K562 (cell line): ENCODE measurements at regions not wholly inside any gene's neighbourhood (a gene's known extent, or its start where the extent isn't known, plus 50 kb on each side); places are given as distances from the start of the nearest gene placed in this dataset.

Source experiments
- ATAC-seq: fragments of 200-7000 bp; cut with Tn5 transposase; 3 replicates; pipeline ENCODE4 v1.9.1; 2020; ENCODE audit warnings: moderate library complexity
- BruUV-seq: library from RNA; stranded (reverse); fragments of 400-500 nt; replicated peaks from 2 replicates; lab custom pipeline; 2021; lab: Mats Ljungman, UMichigan
- CTCF ChIA-PET: fragments of 300-600 bp; formaldehyde crosslinking; extraction: SDS; loops from one replicate; lab custom pipeline; 2021; ENCODE audit warnings: low intra/inter-chr PET ratio; lab: Yijun Ruan, JAX
- POLR2A ChIA-PET: fragments of 300-600, 350-650 bp; sonication (Branson Sonifier 250); formaldehyde crosslinking; extraction: SDS; loops from one replicate; lab custom pipeline; 2021; ENCODE audit warnings: antibody characterized with exemption, inconsistent platforms; lab: Yijun Ruan, JAX
- DNase-seq, 4 experiments: peaks; one replicate each; pipeline versions ENCODE4 v3.0.0 to v3.0.0-alpha.2; 2011 to 2018; ENCODE audit warnings: low spot score in 3 of 4, mixed read lengths in 3 of 4; ENCODE audit errors: extremely low read depth in 1 of 4
- FAIRE-seq: peaks from 2 replicates; lab custom pipeline; 2011; peaks lifted over from hg19 to GRCh38; lab: Jason Lieb, UNC
- H2AFZ ChIP-seq: 2 replicates; pipeline ENCODE4 v1.6.0; 2011; ENCODE audit warnings: low read depth, low read length, control low read depth, inconsistent platforms
- H3K27ac ChIP-seq: fragments of 200-600 bp; 3 replicates; pipeline ENCODE4 v1.8.0; 2011; ENCODE audit warnings: low read depth, mild to moderate bottlenecking, control low read depth, inconsistent platforms, low read length, moderate library complexity, mixed read lengths; ENCODE audit errors: extremely low read depth
- H3K27me3 ChIP-seq, 2 experiments: fragments of 300-600 bp in 1 of 2; 2 replicates in 1 of 2; 3 replicates in 1 of 2; pipeline versions ENCODE4 v1.6.0 to v1.8.0; 2011; ENCODE audit warnings: inconsistent platforms in 2 of 2, low read length in 2 of 2, mild to moderate bottlenecking in 1 of 2, mixed read lengths in 1 of 2, moderate library complexity in 1 of 2; ENCODE audit not compliant: control insufficient read depth in 2 of 2, insufficient read depth in 2 of 2
- H3K36me3 ChIP-seq: fragments of 300-600 bp; 3 replicates; pipeline ENCODE4 v1.8.0; 2011; ENCODE audit warnings: mild to moderate bottlenecking, low read length, inconsistent platforms; ENCODE audit not compliant: control insufficient read depth, insufficient read depth
- H3K4me1 ChIP-seq, 2 experiments: fragments of 200-600 bp in 1 of 2; replicated peaks in 1 of 2; 2 replicates in 1 of 2; 3 replicates in 1 of 2; pipeline versions ENCODE4 v1.5.1 to v1.8.0; 2011; ENCODE audit warnings: inconsistent platforms in 2 of 2, low read length in 2 of 2, mild to moderate bottlenecking in 1 of 2, mixed read lengths in 1 of 2, moderate library complexity in 1 of 2; ENCODE audit not compliant: control insufficient read depth in 2 of 2, insufficient read depth in 2 of 2
- H3K4me2 ChIP-seq: 2 replicates; pipeline ENCODE4 v1.6.1; 2011; ENCODE audit warnings: low read length, control low read depth, inconsistent platforms, mixed read lengths; ENCODE audit not compliant: insufficient read depth
- H3K4me3 ChIP-seq: fragments of 200-600 bp; sonication (generic), shearing (Covaris generic); 2 replicates; pipeline ENCODE4 v1.5.1; 2016; ENCODE audit warnings: control low read depth, inconsistent platforms
- H3K79me2 ChIP-seq: fragments of 200-600 bp; 3 replicates; pipeline ENCODE4 v1.8.0; 2011; ENCODE audit warnings: low read length, inconsistent platforms; ENCODE audit not compliant: control insufficient read depth, insufficient read depth
- H3K9ac ChIP-seq, 2 experiments: 2 replicates each; pipeline versions ENCODE4 v1.6.0 to v1.6.1; 2011; ENCODE audit warnings: low read depth in 2 of 2, low read length in 2 of 2, control low read depth in 1 of 2, inconsistent platforms in 1 of 2, mild to moderate bottlenecking in 1 of 2, mixed read lengths in 1 of 2; ENCODE audit not compliant: insufficient read depth in 1 of 2
- H3K9me1 ChIP-seq: one replicate; pipeline ENCODE4 v1.6.0; 2011; ENCODE audit warnings: inconsistent platforms, mild to moderate bottlenecking, low read length, moderate library complexity; ENCODE audit not compliant: control insufficient read depth, insufficient read depth
- H3K9me3 ChIP-seq: replicated peaks from 2 replicates; pipeline ENCODE4 v1.5.1; 2011; ENCODE audit warnings: low read depth, low read length, inconsistent platforms; ENCODE audit not compliant: control insufficient read depth, insufficient read depth
- H4K20me1 ChIP-seq: replicated peaks from 2 replicates; pipeline ENCODE4 v1.6.1; 2011; ENCODE audit warnings: low read length, inconsistent platforms, mixed read lengths; ENCODE audit not compliant: control insufficient read depth, insufficient read depth
- KLF1 ChIP-seq: fragments of 450-650 bp; IDR thresholded peaks from 2 replicates; pipeline ENCODE4 v1.6.1; 2016; ENCODE audit warnings: missing genetic modification characterization, missing compliant biosample characterization
- MEF2D ChIP-seq: conservative IDR thresholded peaks from 2 replicates; pipeline ENCODE4 v1.6.1; 2016; ENCODE audit warnings: low read depth, missing genetic modification characterization, missing compliant biosample characterization
- MYBL2 ChIP-seq, 2 experiments: fragments of 450-650 bp in 1 of 2; sonication (generic) in 1 of 2; formaldehyde crosslinking in 1 of 2; IDR thresholded peaks; 2 replicates each; pipeline versions ENCODE4 v1.6.1 to v1.8.1; 2017 to 2022; ENCODE audit warnings: borderline replicate concordance in 1 of 2, inconsistent platforms in 1 of 2, low read depth in 1 of 2, mild to moderate bottlenecking in 1 of 2, missing genetic modification reagents in 1 of 2, moderate library complexity in 1 of 2
- MYNN ChIP-seq, 2 experiments: sonication (generic); formaldehyde crosslinking in 1 of 2; IDR thresholded peaks; 2 replicates each; pipeline versions ENCODE4 v1.5.0 to v1.6.1; 2016 to 2020; ENCODE audit warnings: antibody characterized with exemption in 1 of 2, missing genetic modification reagents in 1 of 2
- PHTF2 ChIP-seq: fragments of 250-450 bp; sonication (Bioruptor Pico); IDR thresholded peaks from 2 replicates; pipeline ENCODE4 v1.5.0; 2021; ENCODE audit warnings: mild to moderate bottlenecking
- POLR2H ChIP-seq: IDR thresholded peaks from 2 replicates; pipeline ENCODE4 v1.6.1; 2016; ENCODE audit warnings: missing genetic modification characterization, low read depth, mild to moderate bottlenecking, control low read depth, missing compliant biosample characterization, moderate library complexity
- PPARD ChIP-seq: fragments of 250-450 bp; sonication (Bioruptor Pico); IDR thresholded peaks from 2 replicates; pipeline ENCODE4 v1.8.0; 2022; ENCODE audit warnings: inconsistent platforms, mild to moderate bottlenecking, moderate library complexity
- RUNX1 ChIP-seq: sonication (generic); IDR thresholded peaks from 2 replicates; pipeline ENCODE4 v1.6.1; 2016; ENCODE audit warnings: antibody characterized with exemption, low read depth
- TEAD2 ChIP-seq: fragments of 450-650 bp; IDR thresholded peaks from 2 replicates; pipeline ENCODE4 v1.6.1; 2016; ENCODE audit warnings: missing genetic modification characterization, control low read depth, missing compliant biosample characterization
- ZNF134 ChIP-seq: fragments of 250-450 bp; sonication (Bioruptor Pico); conservative IDR thresholded peaks from 2 replicates; pipeline ENCODE4 v1.4.0; 2020
- ZNF589 ChIP-seq: fragments of 200-800 bp; sonication (Bioruptor generic); IDR thresholded peaks from 2 replicates; pipeline ENCODE4 v1.6.1; 2016; ENCODE audit warnings: low read depth, missing genetic modification characterization, missing compliant biosample characterization
- ZNF707 ChIP-seq: fragments of 250-450 bp; sonication (Bioruptor Pico); conservative IDR thresholded peaks from 2 replicates; pipeline ENCODE4 v1.8.0; 2022; ENCODE audit warnings: inconsistent platforms, mild to moderate bottlenecking, moderate library complexity
- WGBS: fragments of 100-300 bp; shearing (Covaris generic); methylation state at CpG from one replicate; pipeline ENCODE4 v1.1.6; 2016; ENCODE audit warnings: low coverage, mixed read lengths; ENCODE audit not compliant: insufficient coverage; ENCODE audit errors: missing lambda C conversion rate; 5-methylcytosine and 5-hydroxymethylcytosine counted together
- in situ Hi-C: fragments of 300-500 bp; cut with MboI; formaldehyde crosslinking; loops from 4 replicates; pipeline ENCODE4 v1.15.0; 2018; ENCODE audit warnings: inconsistent platforms, mixed read lengths
- intact Hi-C: fragments of 100-400 bp; cut with micrococcal nuclease; formaldehyde crosslinking; loops from 2 replicates; pipeline ENCODE4 v1.14.2; 2022
- TF ChIP-seq, protein P1 (sequence below): sonication (generic); formaldehyde crosslinking; IDR thresholded peaks from 2 replicates; pipeline ENCODE4 v1.8.1; 2023; ENCODE audit warnings: mild to moderate bottlenecking, missing genetic modification reagents
- TF ChIP-seq, protein P2 (sequence below), 3 experiments: fragments of 200-800 bp in 1 of 3; fragments of 250-450 bp in 1 of 3; fragments of 450-650 bp in 1 of 3; sonication (Bioruptor Pico) in 1 of 3; sonication (Bioruptor generic) in 1 of 3; formaldehyde crosslinking in 1 of 3; IDR thresholded peaks; 2 replicates each; pipeline versions ENCODE4 v1.6.1 to v1.8.0; 2016 to 2022; ENCODE audit warnings: mild to moderate bottlenecking in 2 of 3, missing genetic modification characterization in 2 of 3, missing compliant biosample characterization in 1 of 3, moderate library complexity in 1 of 3

DNA sequence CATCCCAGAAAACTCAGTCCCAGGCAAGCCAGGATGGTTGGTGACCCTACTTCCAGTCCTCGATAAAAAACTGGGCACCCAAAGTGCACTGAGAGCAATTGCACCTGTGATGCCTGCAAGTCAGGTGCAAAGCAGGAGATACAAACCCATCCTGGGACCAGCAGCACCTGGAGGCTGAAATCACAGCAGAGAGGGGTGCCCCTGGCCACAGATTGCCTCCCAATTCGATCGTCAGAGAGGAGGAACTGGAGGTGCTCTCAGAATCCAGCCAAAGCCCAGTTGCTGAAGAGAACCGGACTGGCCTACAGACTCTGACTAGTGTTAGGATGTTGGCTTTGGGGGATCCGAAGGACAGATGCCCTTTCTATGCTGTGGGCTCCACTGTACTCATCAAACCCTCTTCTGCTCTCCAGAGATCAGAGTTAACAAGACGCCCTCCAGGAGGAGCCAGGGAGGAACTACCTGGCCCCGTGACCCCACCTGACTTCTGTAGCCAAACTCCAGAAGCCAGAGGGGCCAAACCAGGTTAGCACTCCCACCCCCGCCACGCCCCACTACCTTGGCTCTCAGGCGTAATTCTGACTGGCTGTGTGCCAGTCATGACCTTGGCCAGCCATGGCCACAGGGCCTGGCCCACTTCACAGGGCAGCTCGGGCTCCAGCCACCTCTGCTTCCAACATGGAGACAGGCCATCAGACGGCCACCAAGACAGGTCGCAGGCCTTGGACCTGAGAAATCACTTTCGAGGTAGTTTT lies 284.5 kb upstream of the RTL1 start (continued):
- TF ChIP-seq MYBL2 (IDR thresholded peaks at IDR 0.05; ENCODE audit: low read depth) = no peak
- no peak for TF ChIP-seq MYBL2 (CRISPR knock-in tag; IDR thresholded peaks at IDR 0.05; ENCODE audit: borderline replicate concordance)
- TF ChIP-seq, all 486 proteins: peak for 0

DNA sequence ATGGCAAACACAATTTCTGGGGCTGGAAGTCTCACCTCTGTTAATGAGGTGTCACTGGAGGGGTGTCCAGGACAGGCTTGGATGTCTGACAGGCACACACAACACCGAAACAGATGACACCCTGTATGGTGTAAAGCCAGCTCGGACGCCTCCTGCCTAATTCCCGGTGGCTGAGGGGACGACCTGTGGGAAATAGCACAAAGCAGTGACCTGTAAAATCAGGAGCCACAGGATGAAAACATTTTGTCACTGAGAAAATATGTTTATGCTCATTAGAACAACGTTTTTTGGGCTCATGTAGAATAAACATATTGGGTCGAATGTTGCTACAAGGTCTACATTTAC lies 285.0 kb upstream of the RTL1 start:
- H3K4me3 ChIP-seq = no peak overlapping the region
- H3K4me1 ChIP-seq = peaks cover 0 to 3% of the 10 kb centered on the region in 2 experiments; a peak in 2 of 5 replicates
- BruUV-seq = no TSS peak
- H3K27me3 ChIP-seq = peaks cover 0 to 41% of the 10 kb centered on the region in 2 experiments; a peak in 3 of 5 replicates
- POLR2A ChIA-PET = no interaction called here
- H3K4me2 ChIP-seq = no peak overlapping the region
- in situ Hi-C loops (no loop called here), intact Hi-C loops (no loop called here)
- H3K9me3 ChIP-seq = no peaks in the 10 kb centered on the region
- H3K79me2 ChIP-seq = no peaks in the 10 kb centered on the region
- no peaks in the 10 kb centered on the region for H3K9me1 ChIP-seq
- no peaks in the 10 kb centered on the region for H3K36me3 ChIP-seq
- DNase-seq (no peak), ATAC-seq (no peak), FAIRE-seq (no peak)
- H3K9ac ChIP-seq = no peak overlapping the region
- WGBS = 0% methylated on average over 6 of the region's 7 CpGs
- H3K27ac ChIP-seq = no peak overlapping the region
- CTCF ChIA-PET = no interaction called here
- TF ChIP-seq, protein P1, sequence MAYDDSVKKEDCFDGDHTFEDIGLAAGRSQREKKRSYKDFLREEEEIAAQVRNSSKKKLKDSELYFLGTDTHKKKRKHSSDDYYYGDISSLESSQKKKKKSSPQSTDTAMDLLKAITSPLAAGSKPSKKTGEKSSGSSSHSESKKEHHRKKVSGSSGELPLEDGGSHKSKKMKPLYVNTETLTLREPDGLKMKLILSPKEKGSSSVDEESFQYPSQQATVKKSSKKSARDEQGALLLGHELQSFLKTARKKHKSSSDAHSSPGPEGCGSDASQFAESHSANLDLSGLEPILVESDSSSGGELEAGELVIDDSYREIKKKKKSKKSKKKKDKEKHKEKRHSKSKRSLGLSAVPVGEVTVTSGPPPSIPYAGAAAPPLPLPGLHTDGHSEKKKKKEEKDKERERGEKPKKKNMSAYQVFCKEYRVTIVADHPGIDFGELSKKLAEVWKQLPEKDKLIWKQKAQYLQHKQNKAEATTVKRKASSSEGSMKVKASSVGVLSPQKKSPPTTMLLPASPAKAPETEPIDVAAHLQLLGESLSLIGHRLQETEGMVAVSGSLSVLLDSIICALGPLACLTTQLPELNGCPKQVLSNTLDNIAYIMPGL (CRISPR knock-in tag) = no peak
- TF ChIP-seq RUNX1 (no peak), POLR2H (tag) (no peak), PPARD (CRISPR knock-in tag) (no peak), TEAD2 (tag) (no peak), ZNF707 (CRISPR knock-in tag) (no peak), ZNF589 (no peak), KLF1 (tag) (no peak), PHTF2 (CRISPR knock-in tag) (no peak), MEF2D (tag) (no peak), MYNN (IDR thresholded peaks at IDR 0.05) (no peak), MYNN (CRISPR knock-in tag; IDR thresholded peaks at IDR 0.05) (no peak), ZNF134 (CRISPR knock-in tag) (no peak)
- TF ChIP-seq, protein P2, sequence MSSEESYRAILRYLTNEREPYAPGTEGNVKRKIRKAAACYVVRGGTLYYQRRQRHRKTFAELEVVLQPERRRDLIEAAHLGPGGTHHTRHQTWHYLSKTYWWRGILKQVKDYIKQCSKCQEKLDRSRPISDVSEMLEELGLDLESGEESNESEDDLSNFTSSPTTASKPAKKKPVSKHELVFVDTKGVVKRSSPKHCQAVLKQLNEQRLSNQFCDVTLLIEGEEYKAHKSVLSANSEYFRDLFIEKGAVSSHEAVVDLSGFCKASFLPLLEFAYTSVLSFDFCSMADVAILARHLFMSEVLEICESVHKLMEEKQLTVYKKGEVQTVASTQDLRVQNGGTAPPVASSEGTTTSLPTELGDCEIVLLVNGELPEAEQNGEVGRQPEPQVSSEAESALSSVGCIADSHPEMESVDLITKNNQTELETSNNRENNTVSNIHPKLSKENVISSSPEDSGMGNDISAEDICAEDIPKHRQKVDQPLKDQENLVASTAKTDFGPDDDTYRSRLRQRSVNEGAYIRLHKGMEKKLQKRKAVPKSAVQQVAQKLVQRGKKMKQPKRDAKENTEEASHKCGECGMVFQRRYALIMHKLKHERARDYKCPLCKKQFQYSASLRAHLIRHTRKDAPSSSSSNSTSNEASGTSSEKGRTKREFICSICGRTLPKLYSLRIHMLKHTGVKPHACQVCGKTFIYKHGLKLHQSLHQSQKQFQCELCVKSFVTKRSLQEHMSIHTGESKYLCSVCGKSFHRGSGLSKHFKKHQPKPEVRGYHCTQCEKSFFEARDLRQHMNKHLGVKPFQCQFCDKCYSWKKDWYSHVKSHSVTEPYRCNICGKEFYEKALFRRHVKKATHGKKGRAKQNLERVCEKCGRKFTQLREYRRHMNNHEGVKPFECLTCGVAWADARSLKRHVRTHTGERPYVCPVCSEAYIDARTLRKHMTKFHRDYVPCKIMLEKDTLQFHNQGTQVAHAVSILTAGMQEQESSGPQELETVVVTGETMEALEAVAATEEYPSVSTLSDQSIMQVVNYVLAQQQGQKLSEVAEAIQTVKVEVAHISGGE (CRISPR knock-in tag; IDR thresholded peaks at IDR 0.05) = no peak
- H2AFZ ChIP-seq = no peak overlapping the region
- no peaks in the 10 kb centered on the region for H4K20me1 ChIP-seq
